Activated CD8-positive, alpha-beta memory T cell treated with anti-CD3 and anti-CD28 coated beads, Interleukin-2, amount 50 U/mL, for 48 hours (primary cell): ENCODE measurements at regions not wholly inside any gene's neighbourhood (a gene's known extent, or its start where the extent isn't known, plus 50 kb on each side); places are given as distances from the start of the nearest gene placed in this dataset.

Experiments used
- DNase-seq: peaks from one replicate; pipeline ENCODE4 v3.0.0-alpha.2; 2020

GRCh38 chr7:45235905-45236304 is 78.3 kb downstream of the RAMP3 start:
- DNase-seq: no peak

DNA sequence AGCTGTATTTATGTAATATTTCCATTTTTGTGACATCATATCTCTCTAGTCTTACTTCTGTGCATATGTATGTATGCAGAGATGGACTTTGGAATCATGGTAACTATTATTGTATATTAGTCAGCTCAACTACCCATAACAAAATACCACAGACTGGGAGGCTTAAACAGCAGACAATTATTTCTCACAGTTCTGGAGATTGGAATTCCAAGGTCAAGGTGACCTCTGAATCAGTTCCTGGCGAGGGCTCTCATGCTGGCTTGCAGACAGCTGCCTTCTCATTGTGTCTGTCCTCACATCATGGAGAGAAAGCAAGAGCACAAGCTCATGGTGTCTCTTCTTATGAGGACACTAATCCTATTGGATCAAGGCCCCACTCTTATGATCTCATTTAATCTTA is 79.1 kb downstream of the RAMP3 start:
- no peak for DNase-seq

DNA sequence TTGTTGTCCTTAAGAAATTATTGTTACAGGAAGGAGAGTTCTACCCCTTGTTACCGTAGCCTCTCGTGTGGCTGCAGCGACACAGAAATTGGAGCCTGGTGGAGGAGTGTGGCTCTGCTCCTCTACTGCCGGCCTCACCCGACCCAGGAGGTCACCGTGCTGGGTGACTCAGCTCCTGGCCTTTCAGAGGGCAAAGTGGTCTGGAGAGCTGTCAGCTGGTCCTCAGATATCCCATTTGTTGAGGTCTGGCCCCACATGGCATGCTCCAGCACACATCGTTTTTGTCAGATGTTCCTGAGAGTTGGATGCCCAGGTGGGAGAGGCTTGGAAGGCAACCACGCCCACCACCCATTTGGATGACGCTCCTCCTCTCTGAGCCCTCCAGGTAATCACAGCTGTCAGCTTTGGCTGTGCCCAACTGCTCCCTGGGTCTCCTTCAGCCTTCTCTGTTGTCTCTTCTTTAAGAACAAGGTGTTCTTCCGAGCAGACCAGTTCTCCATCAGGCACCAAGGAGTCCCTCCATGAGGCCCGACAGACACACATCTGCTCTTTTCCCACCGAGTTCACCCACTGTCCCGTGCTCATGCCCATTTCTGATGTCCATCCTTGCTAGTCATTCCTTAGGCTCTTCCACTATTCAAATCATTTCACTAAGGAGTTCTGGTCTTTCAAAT is 80.3 kb downstream of the RAMP3 start:
- no peak for DNase-seq

- DNase-seq: no peak
Measured at GRCh38 chr7:45238806-45239205, 81.2 kb downstream of the RAMP3 start.

DNA sequence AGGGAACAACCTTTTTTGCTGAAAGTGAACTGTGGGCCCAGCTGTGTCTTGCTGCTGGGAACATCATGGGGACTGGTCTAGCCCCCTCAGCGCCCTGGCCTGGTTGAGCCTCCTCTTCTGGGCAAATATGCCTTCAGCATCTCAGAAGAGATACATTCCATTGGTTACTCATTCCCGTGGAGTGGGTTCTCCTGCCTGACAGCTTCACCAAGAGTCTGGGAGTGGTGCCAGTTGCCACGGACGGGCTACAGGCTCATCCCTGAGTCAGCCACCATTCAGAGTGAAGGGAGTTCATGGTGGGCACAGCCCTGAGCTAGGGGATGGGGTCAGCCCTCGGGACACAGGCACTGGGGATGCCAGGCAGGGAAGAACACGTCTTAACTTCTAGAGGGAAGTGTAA is 81.9 kb downstream of the RAMP3 start:
- DNase-seq: no peak

DNA sequence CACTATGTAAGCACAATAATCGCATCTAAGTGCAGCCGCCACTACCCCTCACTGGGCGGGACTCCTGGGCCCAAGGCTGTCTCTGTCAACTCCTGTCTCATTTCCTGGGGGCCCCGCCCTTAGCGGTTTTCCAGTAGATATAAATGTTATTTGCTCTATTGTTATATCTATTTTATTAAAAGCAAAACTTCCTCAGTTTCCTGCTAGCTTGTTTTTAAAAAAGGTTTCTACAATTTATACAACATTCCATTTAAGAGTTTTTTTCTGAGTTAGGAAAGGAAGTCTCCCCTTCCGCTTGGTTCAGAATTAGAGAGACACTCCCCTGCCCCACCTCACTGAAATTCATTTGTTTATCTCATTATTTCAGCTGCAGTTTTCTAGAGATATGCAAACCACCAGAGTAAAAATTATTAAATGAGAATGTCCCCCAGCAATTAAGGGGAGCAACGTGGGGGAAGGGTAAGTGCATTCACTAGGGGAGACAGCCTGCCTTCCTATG is 82.7 kb downstream of the RAMP3 start:
- no peak for DNase-seq

DNA sequence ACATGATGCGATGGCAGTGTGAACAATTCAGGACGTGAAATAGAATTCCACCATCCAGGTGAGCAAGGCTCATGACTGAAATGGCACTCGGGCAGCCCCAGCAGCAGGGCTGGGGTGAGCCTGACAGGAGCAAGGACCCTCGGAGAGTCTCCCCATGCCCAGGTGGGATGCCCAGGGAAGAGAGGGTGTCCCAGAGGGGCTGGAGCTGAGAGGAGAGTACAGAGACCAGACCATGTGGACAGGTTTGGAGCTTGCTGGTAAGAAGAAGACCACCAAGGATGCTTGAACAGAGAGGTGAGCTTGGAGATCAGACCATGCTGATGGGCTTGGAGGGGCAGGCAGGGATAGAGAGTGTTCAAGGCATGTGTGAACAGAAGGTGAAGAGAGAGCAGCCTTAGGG is 83.3 kb downstream of the RAMP3 start:
- DNase-seq: no peak

DNA sequence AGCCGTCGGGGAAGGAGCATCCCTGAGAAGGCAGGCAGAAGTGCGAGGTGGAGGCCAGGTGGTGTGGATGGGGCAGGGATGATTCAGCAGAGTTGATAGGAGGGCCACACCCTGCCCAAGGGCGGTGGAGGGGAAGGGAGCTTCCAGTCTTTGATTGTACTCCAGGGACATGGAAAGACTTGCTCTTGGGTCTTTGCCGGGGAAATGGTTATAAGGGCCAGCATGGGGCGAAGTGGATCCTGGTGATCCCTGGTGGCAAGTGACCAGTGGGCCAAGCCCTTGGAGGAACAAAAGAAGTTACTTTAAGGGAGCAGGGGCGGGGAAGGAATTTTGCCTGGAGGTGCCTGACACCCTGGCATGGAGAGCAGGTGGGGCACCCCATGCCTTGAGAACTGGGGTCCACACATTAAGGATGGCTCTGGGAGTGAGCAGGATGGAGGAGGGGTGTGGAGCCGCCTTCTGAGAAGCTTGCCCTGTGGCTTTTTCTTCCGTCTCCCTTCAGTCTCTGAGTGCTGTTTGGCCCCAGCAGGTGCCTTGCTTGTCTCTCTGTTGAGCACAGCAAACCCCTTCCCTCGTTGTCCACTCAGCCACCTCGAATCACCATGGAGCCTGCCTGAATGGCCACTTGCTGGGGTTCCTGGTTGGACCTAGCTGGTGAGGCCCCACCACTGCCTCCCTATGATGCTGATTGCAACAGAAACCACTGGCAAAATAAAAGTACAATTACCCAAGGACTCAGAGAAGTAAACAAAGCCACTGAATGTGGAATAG is 83.9 kb downstream of the RAMP3 start:
- no peak for DNase-seq

GRCh38 chr7:45242261-45242660 is 84.7 kb downstream of the RAMP3 start:
- no peak for DNase-seq

DNA sequence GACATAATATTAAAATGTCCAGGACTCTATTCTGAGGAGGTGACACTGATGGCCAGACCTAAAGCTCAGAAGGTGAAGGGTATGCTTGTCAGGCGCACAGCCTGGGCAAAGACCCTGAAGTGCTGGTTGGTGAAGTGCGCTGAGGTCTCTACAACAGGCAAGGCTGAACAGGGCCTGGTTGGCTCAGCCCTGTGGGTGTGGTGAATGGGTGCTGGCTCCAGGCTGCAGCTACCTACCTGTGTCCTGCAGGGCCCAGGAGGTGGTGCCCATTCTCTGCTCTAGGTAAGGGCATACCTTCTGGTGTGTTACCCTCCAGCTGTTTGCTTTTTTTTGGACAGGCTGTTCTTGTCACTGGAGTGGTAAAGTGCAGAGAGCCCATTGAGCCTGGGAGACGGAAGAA is 85.1 kb downstream of the RAMP3 start:
- DNase-seq: no peak

GRCh38 chr7:45244981-45245380 is 87.4 kb downstream of the RAMP3 start:
- no peak for DNase-seq

- DNase-seq: no peak
Measured at GRCh38 chr7:45246339-45246738, 88.7 kb downstream of the RAMP3 start.

DNA sequence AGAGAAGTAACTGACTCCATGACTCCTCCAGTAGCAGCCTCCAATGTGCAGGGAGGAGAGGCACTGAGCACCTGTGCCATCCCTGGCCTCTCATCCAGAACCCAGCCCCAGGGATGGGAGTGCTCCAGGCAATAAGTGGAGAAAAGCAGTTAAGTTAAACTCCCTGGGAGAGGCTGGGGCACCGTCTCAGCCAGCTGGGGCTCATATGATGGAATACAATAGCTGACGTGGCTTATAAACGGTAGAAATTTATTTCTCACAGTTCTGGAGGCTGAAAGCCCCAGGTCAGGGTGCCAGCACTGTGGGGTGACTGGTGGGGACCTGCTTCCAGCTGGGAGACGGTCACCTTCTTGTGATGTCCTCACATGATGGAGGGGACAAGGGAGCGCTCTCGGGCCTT is 94.7 kb downstream of the RAMP3 start:
- DNase-seq: no peak

- DNase-seq: no peak
Measured at GRCh38 chr7:45252857-45253256, 95.3 kb downstream of the RAMP3 start.

- DNase-seq: no peak
Measured at GRCh38 chr7:45253368-45253767, 95.8 kb downstream of the RAMP3 start.

DNA sequence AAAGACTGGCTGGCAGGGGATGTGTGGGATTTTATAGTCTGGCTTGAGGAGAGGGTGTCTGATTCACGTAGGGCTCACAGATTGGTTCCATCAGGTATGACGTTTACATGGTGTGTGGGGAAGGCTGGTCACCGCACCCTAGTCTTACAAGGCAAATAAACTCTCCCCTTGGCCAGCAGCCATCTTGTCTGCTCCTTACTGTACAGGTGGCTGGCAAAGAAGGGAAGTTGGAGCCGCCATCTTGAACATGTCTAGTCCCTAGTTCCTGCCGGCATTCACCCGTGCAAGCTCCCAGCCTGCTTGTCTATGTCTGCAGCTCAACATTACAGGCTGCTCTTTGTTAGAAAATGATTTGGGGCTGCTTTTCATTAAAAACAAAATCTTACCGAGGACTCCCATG is 97.6 kb downstream of the RAMP3 start:
- DNase-seq: no peak

GRCh38 chr7:45256309-45256708 is 98.7 kb downstream of the RAMP3 start:
- DNase-seq: no peak

GRCh38 chr7:45256775-45257174 is 99.2 kb downstream of the RAMP3 start:
- no peak for DNase-seq

DNA sequence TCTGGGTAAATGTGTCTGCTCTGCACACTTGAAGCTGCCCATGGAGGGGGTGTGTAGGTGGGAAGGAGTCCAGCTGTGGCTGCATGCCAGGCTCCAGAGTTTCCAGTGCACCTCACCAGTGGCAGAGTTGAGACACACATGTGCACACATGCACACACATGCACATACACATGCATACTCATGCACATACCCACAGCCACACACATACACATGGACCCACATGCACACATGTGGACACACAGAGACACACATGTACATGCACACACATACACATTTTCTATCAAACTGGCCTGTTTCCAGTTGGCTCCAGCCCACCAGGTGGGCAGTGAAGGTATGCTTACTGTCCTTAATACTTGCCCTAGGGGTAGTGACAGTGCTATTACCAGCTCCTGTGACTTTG is 99.7 kb downstream of the RAMP3 start:
- no peak for DNase-seq

DNA sequence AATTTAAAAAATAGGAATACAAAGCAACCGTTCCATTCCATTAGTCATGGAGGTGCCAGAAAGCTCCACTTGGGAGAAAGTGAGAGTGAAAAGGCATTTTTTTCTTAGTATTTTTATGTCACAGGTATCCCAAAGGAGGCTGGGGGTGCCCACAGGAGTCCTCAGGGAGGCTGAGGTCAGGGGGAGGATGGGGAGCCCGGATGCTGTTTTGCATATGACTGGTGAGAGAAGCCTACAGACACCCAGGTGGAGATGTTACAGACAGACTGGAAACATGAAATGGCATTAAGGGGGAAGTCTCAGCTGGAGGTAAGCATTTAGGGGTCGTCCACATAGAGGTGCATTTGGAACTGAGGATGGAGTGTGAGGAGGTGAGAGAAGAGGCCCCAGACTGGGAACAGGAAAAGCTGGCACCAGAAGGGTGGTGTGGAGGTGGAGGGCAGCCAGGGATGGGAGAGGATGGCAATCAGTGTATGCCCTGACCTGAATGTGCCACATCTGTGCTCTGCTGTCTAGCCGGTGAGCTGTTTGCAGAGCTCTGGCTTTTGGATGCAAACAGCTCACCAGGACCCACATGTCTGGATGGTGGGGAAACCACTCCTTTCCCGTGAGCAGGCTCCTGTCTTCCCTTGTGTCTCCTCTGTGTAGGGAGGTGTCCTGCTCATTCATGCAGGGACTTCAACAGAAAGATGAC is 101.1 kb downstream of the RAMP3 start:
- DNase-seq: no peak

DNA sequence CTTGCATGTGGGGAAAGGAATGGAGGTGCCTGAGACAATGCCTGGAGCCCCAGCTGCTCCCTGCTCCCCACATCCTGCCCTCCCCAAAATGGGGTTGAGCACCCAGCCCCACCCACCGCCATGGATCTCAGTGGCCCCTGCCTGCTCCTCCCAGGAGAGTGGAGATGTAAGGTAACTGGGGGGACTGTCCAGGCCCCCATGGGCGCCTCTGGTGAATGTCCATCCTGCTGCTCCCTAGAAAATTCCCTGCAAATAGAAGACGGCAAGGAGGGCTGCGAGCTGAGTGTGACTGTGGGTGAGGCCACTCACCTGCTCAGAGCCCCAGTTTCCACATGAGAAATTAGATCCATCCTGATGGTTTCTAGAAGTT is 101.6 kb downstream of the RAMP3 start:
- DNase-seq: no peak

- DNase-seq: peak; percentile 98
Measured at GRCh38 chr7:45259966-45260646, 102.5 kb downstream of the RAMP3 start.

DNA sequence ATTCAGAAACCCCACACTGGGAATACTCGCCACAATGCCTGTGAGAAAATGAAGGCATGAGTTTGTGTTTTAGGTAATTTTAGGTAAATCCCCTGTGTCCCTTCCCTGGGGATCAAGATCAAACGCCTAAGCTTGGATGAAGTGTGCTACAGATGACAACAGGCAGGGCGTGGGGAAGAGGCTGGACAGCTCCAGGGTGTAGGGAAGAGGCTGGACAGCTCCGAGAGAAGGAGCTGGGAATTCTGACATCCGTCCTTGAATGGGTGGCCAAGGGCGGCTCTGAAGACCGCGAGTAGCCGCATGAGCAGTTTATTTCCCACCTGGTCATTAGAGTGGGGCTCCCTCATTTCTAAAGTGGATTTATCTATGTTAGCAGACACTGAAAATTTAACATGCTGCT is 109.7 kb downstream of the RAMP3 start:
- no peak for DNase-seq
